ENCODE measurements at regions not wholly inside any gene's neighbourhood (a gene's known extent, or its start where the extent isn't known, plus 50 kb on each side); places are given as distances from the start of the nearest gene placed in this dataset.

- intact Hi-C loops (cut with micrococcal nuclease; ENCODE audit: unreplicated experiment), result no loop called here
- DNase-seq (ENCODE audit: low spot score), result no peak
- Histone ChIP-seq H3K36me3 (ENCODE audit: insufficient read depth, low read length) (no peaks in the 10 kb centered on the region), H3K27ac (ENCODE audit: low read depth, low read length, poor library complexity, severe bottlenecking) (no peak overlapping the region), H3K4me1 (ENCODE audit: insufficient read depth, low read length, poor library complexity, severe bottlenecking) (no peaks in the 10 kb centered on the region), H3K9me3 (ENCODE audit: low read length) (no peaks in the 10 kb centered on the region), H3K9me2 (ENCODE audit: insufficient read depth, low read length) (no peaks in the 10 kb centered on the region; the same call in 1 of the 2 replicates), H2AFZ (ENCODE audit: low read length) (no peak overlapping the region), H4K20me1 (ENCODE audit: insufficient read depth, low read length) (no peaks in the 10 kb centered on the region), H3K4me2 (ENCODE audit: low read length) (no peak overlapping the region), H3K79me2 (ENCODE audit: insufficient read depth, low read depth, low read length) (no peaks in the 10 kb centered on the region), H3K4me3 (ENCODE audit: low read depth, low read length, poor library complexity, severe bottlenecking) (no peak overlapping the region)
- ChIA-PET POLR2A (interaction anchor here (0.7 to 0.8 kb wide), 3 partner anchors 101 to 624 kb away, joined by 4 to 9 read pairs (median 7); no protein-coding TSS in a partner anchor), CTCF (ENCODE audit: unreplicated experiment) (no interaction called here)
- no TSS peak for BruUV-seq (replicated peaks)
- TF ChIP-seq EZH2phosphoT487 (IDR thresholded peaks at IDR 0.05; ENCODE audit: borderline replicate concordance, low read depth, low read length), result no peak
- TF ChIP-seq, protein P1, sequence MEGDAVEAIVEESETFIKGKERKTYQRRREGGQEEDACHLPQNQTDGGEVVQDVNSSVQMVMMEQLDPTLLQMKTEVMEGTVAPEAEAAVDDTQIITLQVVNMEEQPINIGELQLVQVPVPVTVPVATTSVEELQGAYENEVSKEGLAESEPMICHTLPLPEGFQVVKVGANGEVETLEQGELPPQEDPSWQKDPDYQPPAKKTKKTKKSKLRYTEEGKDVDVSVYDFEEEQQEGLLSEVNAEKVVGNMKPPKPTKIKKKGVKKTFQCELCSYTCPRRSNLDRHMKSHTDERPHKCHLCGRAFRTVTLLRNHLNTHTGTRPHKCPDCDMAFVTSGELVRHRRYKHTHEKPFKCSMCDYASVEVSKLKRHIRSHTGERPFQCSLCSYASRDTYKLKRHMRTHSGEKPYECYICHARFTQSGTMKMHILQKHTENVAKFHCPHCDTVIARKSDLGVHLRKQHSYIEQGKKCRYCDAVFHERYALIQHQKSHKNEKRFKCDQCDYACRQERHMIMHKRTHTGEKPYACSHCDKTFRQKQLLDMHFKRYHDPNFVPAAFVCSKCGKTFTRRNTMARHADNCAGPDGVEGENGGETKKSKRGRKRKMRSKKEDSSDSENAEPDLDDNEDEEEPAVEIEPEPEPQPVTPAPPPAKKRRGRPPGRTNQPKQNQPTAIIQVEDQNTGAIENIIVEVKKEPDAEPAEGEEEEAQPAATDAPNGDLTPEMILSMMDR (conservative IDR thresholded peaks at IDR 0.05; ENCODE audit: low read length), result no peak
Measured at GRCh38 chr3:174466471-174467054, 392.6 kb upstream of the NAALADL2 start.

DNA sequence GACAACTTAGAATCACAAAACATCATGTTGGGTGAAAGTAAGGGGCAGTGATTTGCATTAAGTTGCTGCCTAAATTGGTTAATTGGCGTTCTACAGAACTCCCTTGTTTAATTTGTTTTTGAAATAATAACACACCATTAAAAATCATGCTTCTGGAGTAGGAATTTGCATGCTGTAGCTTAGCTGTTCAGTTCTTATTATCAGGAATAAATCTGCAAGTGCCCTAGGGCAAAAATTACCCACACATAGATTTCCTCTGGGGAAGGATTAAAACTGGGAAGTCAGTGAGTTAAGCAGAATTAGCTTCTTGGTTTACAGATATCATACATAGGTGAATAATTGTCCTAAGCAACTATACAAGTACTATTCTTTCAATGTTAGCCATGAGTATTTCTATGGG lies 381.6 kb upstream of the NAALADL2 start:
- Histone ChIP-seq H4K20me1 (ENCODE audit: insufficient read depth, low read length) (no peaks in the 10 kb centered on the region), H3K4me3 (ENCODE audit: low read depth, low read length, poor library complexity, severe bottlenecking) (no peak overlapping the region), H3K4me2 (ENCODE audit: low read length) (no peak overlapping the region), H3K36me3 (ENCODE audit: insufficient read depth, low read length) (no peaks in the 10 kb centered on the region), H3K4me1 (ENCODE audit: insufficient read depth, low read length, poor library complexity, severe bottlenecking) (no peaks in the 10 kb centered on the region), H3K27ac (ENCODE audit: low read depth, low read length, poor library complexity, severe bottlenecking) (no peak overlapping the region), H3K79me2 (ENCODE audit: insufficient read depth, low read depth, low read length) (no peaks in the 10 kb centered on the region), H3K9me3 (ENCODE audit: low read length) (no peaks in the 10 kb centered on the region), H3K9me2 (ENCODE audit: insufficient read depth, low read length) (no peaks in the 10 kb centered on the region), H2AFZ (ENCODE audit: low read length) (no peak overlapping the region)
- POLR2A ChIA-PET, result no interaction called here
- TF ChIP-seq EZH2phosphoT487 (IDR thresholded peaks at IDR 0.05; ENCODE audit: borderline replicate concordance, low read depth, low read length), result no peak
- TF ChIP-seq, protein P1 (conservative IDR thresholded peaks at IDR 0.05; ENCODE audit: low read length), result no peak
- intact Hi-C loops (cut with micrococcal nuclease; ENCODE audit: unreplicated experiment), result no loop called here
- CTCF ChIA-PET (ENCODE audit: unreplicated experiment), result no interaction called here
- DNase-seq (ENCODE audit: low spot score), result no peak
- BruUV-seq (replicated peaks), result no TSS peak

DNA sequence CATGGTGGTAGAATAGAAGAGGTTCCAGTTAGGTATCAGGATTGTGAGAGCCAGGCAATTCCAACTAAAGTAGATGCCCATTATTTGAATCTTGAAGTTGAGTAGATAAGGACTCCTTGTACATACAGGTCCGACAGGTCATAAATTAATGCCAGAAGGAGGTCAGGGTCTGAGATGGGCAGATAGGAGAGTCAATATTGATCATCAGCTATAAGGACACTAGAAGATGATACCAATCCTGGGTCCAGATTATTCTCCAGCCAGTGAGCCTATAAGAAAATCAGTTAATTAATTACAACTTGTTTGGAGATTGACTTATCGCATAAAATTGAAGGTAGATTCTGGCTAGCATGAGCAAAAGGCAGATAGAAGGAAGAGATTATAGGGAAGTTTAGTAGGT lies 378.4 kb upstream of the NAALADL2 start:
- CTCF ChIA-PET (ENCODE audit: unreplicated experiment), result no interaction called here
- Histone ChIP-seq H3K4me2 (ENCODE audit: low read length) (no peak overlapping the region), H4K20me1 (ENCODE audit: insufficient read depth, low read length) (no peaks in the 10 kb centered on the region), H3K27ac (ENCODE audit: low read depth, low read length, poor library complexity, severe bottlenecking) (no peak overlapping the region), H3K79me2 (ENCODE audit: insufficient read depth, low read depth, low read length) (no peaks in the 10 kb centered on the region), H3K9me2 (ENCODE audit: insufficient read depth, low read length) (no peaks in the 10 kb centered on the region), H3K4me1 (ENCODE audit: insufficient read depth, low read length, poor library complexity, severe bottlenecking) (no peaks in the 10 kb centered on the region), H3K4me3 (ENCODE audit: low read depth, low read length, poor library complexity, severe bottlenecking) (no peak overlapping the region), H3K36me3 (ENCODE audit: insufficient read depth, low read length) (no peaks in the 10 kb centered on the region), H3K9me3 (ENCODE audit: low read length) (no peaks in the 10 kb centered on the region), H2AFZ (ENCODE audit: low read length) (no peak overlapping the region)
- intact Hi-C loops (cut with micrococcal nuclease; ENCODE audit: unreplicated experiment), result no loop called here
- POLR2A ChIA-PET, result interaction anchor here (0.6 kb wide), 1 partner anchor 209 kb away, joined by 4 read pairs; no protein-coding TSS in a partner anchor
- BruUV-seq (replicated peaks), result no TSS peak
- DNase-seq (ENCODE audit: low spot score), result no peak
- TF ChIP-seq EZH2phosphoT487 (IDR thresholded peaks at IDR 0.05; ENCODE audit: borderline replicate concordance, low read depth, low read length), result no peak
- TF ChIP-seq, protein P1 (conservative IDR thresholded peaks at IDR 0.05; ENCODE audit: low read length), result no peak
